Caki2 (cell line): ENCODE measurements at regions not wholly inside any gene's neighbourhood (a gene's known extent, or its start where the extent isn't known, plus 50 kb on each side); places are given as distances from the start of the nearest gene placed in this dataset.
"Not testable (repeated sequence)": the region's sequence is repeated elsewhere in the genome, so short reads cannot be mapped to it uniquely, and the experiment has no call there.

Experiments
- DNase-seq: peaks from one replicate; pipeline ENCODE4 v3.0.0-alpha.2; 2015; ENCODE audit warnings: low read depth
- in situ Hi-C: cut with HindIII; loops from 2 replicates; pipeline ENCODE4 v1.10.0; 2016; ENCODE audit warnings: low sequenced_read_pairs, low pct_unique_long_range_greater_than_20kb, mixed read lengths

DNA sequence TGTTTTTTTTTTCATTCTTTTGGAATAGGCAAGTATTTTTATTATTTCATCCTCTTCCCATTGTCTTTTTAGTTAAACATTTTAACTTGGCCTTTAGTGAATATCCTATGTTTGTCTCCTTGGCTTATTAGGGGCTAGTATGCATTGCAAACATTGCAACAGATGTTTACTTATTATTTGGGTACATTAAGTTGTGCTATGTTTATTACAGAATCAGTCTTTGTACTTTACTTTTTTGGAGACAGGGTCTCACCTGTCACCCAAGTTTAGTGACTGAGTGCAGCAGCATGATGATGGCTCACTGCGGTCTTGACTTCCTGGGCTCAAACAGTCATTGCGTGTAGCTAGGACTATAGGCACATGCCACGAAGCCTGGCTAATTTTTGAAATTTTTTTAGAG lies 51.1 kb upstream of the NUDT6 start:
- DNase-seq = no peak
- in situ Hi-C loops = no loop called here

DNA sequence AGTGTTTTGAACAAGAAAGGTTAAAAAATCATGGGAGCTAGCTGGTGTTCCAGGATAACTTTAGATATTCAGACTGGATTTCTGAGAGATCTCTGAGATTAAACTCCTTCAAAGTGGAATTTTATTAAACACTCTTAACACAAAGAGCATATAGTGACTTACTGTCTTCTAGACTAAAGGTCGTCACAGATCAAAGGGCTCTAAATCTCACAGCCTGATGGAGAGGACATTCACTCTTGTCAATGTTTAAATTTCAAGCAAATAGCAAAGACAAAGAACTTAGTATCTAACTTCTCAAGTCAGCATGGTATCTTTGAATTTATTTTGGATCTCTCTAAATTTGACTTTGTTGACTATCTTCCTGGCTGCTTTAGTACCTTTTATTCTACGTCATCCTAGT lies 53.7 kb upstream of the NUDT6 start:
- no peak for DNase-seq
- in situ Hi-C loops = no loop called here

DNA sequence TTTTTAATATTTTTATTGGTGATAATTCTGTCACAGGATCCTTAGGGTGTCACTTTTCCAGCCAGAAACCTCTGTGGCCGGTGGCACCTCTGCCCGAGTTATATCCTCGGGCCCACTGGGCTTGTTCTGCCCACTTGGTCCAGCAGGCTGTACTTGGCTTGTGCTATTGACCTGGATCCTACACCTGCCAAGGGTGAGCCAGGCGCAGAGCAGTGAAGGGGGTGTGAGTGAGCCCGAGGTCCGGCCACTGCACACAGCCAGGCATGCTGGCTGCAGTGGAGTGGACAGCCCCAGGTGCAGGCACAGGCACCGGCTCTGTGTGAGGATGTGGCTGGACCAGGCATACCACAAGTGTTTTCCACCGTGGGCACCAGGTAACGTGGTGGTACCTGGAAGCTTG lies 54.7 kb upstream of the NUDT6 start:
- in situ Hi-C loops = no loop called here
- DNase-seq = no peak

DNA sequence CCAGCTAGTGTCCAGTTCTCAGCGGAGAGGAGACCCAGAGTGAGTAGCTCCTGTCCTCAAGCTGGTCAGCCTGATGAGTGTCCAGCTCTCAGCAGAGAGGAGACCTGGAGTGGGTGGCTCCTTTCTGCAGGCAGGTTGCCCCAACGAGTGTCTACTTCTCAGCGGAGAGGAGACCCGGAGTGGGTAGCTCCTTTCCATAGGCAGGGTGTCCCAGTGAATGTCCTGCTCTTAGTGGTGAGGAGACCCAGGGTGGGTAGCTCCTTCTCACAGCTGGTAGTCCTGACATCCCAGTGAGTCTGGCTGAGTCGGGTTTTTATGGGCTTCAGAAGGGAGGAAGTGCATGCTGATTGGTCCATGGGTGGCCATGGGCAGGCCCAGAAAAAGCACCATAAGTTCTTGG lies 55.7 kb upstream of the NUDT6 start:
- no peak for DNase-seq
- in situ Hi-C loops = no loop called here

DNA sequence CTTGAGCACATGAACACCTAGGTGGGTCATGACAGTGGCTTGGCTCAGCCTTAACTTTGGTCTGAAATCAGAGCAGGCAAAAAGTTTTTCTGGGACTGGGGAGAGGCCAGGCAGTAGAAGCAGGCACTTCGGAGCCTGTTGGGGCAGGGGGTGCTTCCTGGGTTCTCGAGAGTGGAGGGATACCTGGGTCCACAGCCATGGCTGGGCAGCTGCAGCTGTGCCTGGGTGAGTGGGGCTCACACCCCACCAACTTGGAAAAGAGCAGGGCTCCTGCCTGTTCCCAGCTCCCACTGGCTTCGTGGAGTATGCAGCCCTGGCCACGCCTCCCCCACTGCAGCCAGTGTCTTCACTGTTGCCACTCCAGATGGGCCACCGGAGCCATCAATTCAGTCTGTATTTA lies 56.4 kb upstream of the NUDT6 start:
- DNase-seq = no peak
- in situ Hi-C loops = no loop called here

DNA sequence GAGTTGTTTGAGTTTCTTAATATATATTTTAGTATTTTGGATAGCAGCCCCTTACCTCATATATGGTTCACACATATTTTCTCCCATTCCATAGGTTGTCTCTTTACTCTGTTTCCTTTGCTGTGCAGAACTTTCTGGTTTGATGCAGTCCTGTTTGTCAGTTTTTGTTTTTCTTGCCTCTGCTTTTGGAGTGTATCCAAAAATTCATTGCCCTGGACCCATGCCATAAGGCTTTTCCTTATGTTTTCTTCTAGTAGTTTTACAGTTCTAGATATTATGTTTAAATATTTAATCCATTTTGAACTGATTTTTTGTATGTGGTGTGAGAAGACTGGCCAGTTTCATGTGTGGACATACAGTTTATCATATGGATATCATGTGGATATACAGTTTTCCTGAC lies 58.5 kb upstream of the NUDT6 start:
- no peak for DNase-seq
- in situ Hi-C loops = no loop called here

DNA sequence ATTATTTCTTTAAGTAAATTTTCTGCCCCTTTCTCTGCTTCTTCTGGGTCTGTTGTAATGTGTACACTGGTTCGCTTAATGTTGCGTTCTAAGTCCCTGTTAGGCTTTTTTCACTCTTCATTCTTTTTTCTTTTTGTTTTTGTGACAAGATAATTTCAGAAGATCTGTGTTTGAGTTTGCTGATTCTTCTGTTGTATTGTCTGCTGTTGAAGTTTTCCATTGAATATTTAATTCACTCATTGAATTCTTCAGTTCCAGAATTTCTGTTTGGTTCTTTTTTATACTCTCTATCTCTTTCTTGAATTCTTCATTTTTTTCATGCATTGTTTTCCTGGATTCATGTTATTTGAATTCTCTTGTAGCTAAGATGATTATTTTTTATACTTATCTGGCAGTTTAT lies 66.3 kb upstream of the NUDT6 start:
- DNase-seq = no peak

DNA sequence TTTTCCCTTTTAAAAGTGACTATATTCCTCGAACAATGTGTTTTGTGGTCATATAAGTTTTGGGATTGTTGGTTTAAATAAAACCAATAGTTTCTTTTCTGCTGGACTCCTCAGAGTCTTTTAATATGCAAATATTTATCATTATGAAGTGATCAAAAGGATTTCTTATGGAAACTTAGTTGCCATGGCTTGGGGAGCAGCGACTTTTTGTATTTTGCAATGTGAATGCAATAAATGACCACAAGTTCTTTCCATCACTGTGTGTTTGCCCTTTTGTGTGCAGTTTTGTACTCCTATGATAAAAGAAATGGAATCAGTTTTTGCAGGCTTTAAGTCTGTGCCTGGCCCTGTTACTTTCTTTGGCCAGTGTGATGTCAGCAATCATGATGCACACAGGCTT lies 68.5 kb upstream of the NUDT6 start:
- in situ Hi-C loops = no loop called here
- no peak for DNase-seq

More for the DNA sequence above, 66.3 kb upstream of the NUDT6 start:
- in situ Hi-C loops = no loop called here

DNA sequence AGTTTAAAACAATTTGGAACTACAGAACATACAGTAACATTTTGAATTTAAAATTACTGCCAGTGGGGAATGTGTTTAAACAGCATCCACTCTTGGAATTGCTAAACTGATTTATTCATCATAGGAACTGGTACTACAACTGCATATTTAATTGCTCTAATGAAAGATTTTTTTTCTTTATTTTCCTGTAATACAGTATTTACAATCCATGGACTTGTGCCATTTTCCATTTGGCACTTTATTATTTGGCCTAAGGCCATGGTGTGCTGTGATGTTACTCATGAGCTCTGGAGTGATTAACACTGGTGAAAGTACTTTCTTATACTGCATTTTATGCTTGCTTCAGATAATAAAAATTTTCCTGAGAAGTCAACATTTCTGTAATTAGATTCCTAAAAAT lies 69.7 kb upstream of the NUDT6 start:
- in situ Hi-C loops = no loop called here

DNA sequence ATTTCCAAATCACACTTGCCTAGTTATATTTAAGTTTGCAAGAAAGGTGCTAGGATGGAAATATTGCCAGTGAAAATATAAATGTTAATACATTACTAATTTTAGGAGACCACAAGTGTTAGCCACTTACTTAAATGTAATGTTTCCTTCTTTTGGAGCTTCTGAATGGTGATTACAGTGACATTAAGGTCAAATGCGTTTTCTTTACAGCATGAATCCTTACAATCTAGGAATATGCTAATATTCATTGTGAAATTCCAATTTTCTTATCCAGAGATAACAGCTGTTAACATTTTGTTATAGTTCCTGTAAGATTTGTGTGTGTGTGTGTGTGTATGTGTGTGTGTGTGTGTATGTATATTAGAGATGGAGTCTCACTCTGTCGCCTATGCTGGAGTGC lies 70.2 kb upstream of the NUDT6 start:
- no peak for DNase-seq
- in situ Hi-C loops = no loop called here

More for the DNA sequence above, 69.7 kb upstream of the NUDT6 start:
- DNase-seq = no peak

DNA sequence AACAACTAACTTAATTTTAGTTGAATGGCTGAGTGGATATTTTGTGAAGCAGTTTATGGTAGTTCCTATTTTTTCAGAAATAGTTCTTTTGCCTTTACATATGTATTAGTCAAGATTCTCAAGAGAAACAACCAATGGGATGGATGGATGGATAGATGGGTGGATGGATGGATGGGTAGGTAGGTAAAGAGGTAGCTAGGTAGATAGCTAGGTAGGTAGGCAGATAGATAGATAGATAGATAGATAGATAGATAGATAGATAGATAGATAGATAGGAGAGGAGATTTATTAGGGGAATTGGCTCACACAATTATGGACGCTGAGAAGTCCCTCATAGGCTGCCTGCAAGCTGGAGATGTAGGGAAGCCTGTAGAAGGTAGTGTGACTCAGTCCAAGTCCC lies 74.0 kb upstream of the NUDT6 start:
- DNase-seq = no peak
- in situ Hi-C loops = no loop called here

DNA sequence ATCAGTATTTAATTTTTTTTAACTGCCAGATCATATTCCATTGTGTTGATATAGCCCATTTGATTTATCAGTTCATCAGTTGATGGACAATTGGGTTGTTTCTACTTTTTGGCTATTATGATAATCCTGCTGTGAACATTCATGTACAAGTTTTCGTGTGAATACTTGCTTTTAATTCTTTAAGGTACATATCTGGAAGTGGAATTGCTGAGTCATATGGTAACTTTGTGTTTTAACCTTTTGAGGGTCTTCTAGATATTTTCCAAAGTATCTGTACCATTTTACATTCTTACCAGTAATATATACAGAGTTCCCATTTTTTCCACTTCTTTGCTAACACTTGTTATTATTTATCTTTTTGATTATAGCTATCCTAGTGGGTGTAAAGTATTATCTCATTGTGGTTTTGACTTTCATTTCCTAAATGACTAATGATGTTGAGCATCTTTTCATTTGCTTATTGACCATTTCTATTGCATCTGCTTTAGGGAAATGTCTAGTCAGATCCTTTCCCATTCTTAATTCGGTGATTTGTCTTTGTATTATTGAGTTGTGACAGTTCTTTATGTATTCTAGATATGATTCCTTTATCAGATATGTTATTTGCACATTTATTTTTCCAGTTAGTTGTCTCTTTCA lies 75.2 kb upstream of the NUDT6 start:
- in situ Hi-C loops = no loop called here
- DNase-seq = no peak

DNA sequence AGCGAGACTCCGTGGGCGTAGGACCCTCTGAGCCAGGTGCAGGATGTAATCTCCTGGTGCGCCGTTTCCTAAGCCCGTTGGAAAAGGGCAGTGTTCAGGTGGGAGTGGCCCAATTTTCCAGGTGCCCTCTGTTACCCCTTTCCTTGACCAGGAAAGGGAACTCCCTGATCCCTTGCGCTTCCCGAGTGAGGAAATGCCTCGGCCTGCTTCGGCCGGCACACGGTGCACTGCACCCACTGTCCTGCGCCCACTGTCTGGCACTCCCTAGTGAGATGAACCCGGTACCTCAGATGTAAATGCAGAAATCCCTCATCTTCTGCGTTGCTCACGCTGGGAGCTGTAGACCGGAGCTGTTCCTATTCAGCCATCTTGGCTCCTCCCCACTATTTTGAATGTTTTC lies 81.7 kb upstream of the NUDT6 start:
- DNase-seq, in situ Hi-C loops: not testable (repeated sequence)

DNA sequence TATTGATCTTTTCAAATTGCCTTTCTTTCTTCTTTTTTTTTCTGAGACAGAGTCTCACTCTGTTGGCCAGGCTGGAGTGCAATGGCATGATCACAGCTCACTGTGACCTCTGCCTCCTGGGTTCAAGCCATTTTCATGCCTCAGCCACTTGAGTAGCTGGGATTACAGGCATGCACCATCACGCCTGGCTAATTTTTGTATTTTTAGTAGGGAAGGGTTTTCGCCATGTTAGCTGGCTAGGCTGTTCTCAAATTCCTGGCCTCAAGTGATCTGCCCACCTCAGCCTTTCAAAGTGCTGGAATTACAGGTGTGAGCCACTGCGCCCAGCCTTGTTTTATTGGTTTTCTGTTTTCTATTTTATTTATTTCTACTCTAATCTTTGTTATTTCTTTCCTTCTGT lies 82.7 kb upstream of the NUDT6 start:
- in situ Hi-C loops = not testable (repeated sequence)

DNA sequence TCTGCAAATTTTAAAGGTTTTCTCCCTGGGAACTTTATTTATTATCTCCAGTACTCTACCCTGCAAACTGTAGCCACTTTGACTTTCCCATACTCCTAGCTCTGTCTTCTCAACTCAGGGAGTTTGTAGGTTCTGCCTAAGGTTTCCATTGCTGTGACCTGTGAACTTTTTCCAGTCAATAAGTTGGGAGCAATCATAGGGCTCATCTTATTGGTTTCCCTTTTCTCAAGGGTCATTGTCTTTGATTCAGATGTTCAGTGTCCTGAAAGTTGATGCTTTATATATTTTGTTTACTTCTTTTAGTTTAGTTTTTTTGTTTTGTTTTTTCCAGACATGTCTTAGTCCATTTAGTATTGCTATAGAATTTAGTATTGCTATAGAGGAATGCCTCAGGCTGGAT lies 85.3 kb upstream of the NUDT6 start:
- no peak for DNase-seq
- in situ Hi-C loops = no loop called here

More for the DNA sequence above, 82.7 kb upstream of the NUDT6 start:
- DNase-seq = not testable (repeated sequence)

DNA sequence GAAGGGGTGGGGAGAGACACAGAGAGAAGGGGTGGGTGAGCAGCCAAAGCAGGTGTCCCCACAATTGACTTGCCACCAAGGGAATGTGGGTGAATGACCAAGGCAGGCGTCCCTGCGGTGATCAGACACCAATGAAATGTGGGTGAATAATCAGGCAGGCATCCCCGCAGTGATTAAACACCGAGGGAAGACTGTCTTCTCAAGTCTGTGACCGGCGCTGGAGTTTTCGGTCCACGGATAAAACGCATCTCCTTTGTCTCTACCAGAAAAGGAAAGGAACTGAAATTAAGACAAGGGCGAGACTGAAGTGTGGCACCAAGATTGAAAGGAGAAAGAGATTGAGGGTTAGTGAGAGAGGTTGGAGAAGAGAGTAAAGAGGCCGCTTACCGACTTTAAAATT lies 90.0 kb upstream of the NUDT6 start:
- in situ Hi-C loops, DNase-seq: not testable (repeated sequence)

DNA sequence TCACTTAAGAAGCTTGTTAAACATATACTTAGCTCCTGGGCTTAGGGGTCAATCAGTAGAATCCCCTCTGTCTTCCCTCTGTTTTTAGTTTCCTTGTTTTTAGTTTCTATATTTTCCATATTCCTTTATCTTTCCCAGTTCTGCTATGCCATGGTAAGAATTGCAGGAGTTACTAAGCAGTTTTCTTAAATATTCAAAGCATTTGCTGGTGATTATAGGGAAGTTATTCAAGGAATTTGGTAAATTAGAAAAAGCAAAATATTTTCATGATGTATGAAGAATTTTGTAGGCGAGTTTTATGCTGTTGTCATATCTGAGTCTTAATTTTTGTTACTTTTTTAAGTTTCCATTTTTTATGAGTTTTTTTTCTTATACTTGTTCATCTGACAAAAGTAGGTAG lies 91.6 kb upstream of the NUDT6 start:
- in situ Hi-C loops = no loop called here
- DNase-seq = no peak

DNA sequence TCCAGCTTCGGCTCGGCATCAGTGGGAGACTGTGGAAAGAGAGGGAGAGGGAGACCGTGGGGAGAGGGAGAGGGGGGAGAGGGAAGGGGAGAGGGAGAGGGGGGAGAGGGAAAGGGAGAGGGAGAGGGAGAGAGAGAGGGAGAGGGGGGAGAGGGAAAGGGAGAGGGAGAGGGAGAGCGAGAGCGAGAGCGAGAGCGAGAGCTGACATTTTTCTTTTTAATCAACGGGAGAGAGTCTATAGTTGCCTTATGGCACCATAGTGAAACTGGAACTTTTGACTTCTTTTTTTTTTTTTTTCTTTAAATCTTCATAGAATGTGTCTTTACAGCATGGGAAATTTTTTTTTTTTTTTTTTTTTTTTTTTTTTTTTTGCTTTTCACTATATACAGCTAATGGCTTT lies 94.7 kb upstream of the NUDT6 start:
- in situ Hi-C loops = no loop called here
- DNase-seq = no peak

DNA sequence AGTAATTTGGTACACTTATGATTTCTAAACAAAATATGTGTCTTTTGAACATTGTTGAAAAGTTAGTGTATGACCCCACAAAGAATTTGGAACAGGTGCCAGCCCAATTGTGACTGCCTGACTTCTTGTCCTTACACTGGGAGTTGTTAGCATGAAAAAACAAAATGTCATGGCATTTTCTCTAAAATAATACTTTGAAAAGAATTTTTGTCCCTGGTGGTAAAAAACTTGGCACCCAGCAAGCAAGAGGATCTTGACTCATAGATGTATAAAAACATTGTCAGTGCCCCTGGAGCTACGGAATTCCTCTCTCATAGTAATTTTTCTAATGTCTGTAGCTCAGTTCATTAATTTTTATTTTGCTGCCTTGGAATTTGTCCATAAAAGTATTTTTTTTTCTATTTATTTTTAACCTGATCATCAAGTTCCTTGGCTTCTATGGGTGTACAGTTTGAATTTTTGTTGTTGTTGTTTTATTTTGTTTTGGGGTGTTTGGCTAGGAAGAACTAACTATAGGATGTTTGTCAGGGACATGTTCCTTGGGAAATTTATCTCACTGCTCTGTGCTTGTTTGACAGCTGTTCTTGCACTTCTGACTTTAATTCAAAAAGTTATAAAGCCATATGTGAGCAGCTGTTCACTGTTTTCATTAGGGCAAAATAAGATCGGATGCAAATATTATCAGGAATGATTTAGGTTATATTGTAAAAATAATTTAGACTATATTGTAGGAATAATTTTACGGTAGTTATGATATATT lies 95.4 kb upstream of the NUDT6 start:
- in situ Hi-C loops = no loop called here
- peak; percentile 54 for DNase-seq

DNA sequence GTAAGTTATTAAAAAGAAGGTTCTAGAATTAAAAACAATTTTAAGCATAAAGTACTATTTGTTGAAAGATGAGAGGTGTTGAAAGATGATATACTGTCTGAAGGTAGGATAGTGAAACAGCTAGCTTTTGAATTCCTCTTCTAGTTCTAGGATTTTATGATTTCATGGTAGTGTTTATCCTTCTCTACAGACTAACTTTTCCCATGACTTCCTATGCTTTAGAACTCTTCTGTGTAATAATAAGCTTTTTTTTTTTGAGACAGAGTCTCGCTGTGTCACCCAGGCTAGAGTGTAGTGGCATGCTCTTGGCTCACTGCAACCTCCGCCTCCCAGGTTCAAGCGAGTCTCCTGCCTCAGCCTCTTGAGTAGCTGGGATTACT lies 96.0 kb upstream of the NUDT6 start:
- in situ Hi-C loops = no loop called here
- DNase-seq = peak; percentile 21
